ENCODE measurements at regions not wholly inside any gene's neighbourhood (a gene's known extent, or its start where the extent isn't known, plus 50 kb on each side); places are given as distances from the start of the nearest gene placed in this dataset.

DNA sequence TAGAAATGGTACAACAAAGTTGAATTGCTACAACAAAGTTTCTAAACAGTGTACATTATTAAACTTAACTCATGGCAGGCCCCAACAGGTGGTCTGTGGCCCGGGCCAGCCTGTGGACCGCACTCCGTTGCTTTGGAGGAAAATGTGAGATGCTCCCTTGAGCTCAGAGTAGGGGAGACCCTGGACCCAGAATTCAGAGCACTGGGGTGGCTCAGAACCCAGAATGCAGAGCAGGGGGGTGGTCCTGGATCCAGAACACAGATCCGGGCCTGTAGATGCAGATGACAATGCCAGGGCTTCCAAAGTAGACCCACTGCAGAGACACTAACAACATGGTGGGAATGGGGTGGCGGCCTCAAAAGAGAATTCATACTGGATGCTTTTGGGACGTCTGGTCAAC lies 311.0 kb downstream of the NDUFA10 start:
- ATAC-seq, result no peak
- TF ChIP-seq BACH2 (CRISPR knock-in tag; IDR thresholded peaks at IDR 0.05; ENCODE audit: borderline replicate concordance) (no peak), ZNF70 (CRISPR knock-in tag; IDR thresholded peaks at IDR 0.05) (no peak), OSR1 (CRISPR knock-in tag; IDR thresholded peaks at IDR 0.05) (no peak), TCF4 (CRISPR knock-in tag; IDR thresholded peaks at IDR 0.05; ENCODE audit: borderline replicate concordance) (no peak), ESRRG (CRISPR knock-in tag; IDR thresholded peaks at IDR 0.05) (no peak), ARNTL (CRISPR knock-in tag; IDR thresholded peaks at IDR 0.05; ENCODE audit: borderline replicate concordance, low read depth) (no peak), TOX (CRISPR knock-in tag; IDR thresholded peaks at IDR 0.05; ENCODE audit: borderline replicate concordance) (no peak)

DNA sequence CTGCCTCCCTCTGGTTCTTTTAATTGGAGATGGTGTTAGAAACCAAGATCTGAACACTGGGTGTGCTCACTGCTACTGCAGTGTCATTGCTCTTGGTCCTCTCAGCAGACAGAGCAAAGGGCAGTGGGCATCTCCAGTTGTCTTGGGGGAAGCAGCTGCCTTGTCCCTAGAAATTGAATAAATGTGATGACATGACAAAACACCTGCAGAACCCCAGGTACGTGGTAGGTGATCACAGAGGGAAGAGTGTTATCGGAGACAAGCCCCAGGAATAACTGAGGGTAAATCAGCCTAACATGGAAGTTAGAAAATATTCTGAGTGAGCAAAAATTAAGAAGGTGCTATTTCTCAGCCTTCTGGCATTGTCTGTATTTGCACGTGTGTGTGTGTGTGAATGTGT lies 311.9 kb upstream of the HDAC4 start:
- TF ChIP-seq ZNF70 (CRISPR knock-in tag; IDR thresholded peaks at IDR 0.05) (no peak), ZFP30 (CRISPR knock-in tag; IDR thresholded peaks at IDR 0.05) (no peak), GLIS3 (CRISPR knock-in tag; IDR thresholded peaks at IDR 0.05) (no peak), ISL1 (CRISPR knock-in tag; IDR thresholded peaks at IDR 0.05) (no peak), BACH2 (CRISPR knock-in tag; IDR thresholded peaks at IDR 0.05; ENCODE audit: borderline replicate concordance) (no peak), ZFP3 (CRISPR knock-in tag; IDR thresholded peaks at IDR 0.05) (no peak), ZC3H10 (CRISPR knock-in tag; IDR thresholded peaks at IDR 0.05) (no peak), PPARA (CRISPR knock-in tag; IDR thresholded peaks at IDR 0.05; ENCODE audit: borderline replicate concordance) (no peak), ESRRG (CRISPR knock-in tag; IDR thresholded peaks at IDR 0.05) (no peak)
- TF ChIP-seq, protein P1, sequence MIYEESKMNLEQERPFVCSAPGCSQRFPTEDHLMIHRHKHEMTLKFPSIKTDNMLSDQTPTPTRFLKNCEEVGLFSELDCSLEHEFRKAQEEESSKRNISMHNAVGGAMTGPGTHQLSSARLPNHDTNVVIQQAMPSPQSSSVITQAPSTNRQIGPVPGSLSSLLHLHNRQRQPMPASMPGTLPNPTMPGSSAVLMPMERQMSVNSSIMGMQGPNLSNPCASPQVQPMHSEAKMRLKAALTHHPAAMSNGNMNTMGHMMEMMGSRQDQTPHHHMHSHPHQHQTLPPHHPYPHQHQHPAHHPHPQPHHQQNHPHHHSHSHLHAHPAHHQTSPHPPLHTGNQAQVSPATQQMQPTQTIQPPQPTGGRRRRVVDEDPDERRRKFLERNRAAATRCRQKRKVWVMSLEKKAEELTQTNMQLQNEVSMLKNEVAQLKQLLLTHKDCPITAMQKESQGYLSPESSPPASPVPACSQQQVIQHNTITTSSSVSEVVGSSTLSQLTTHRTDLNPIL (CRISPR knock-in tag; IDR thresholded peaks at IDR 0.05; ENCODE audit: low read depth), result no peak
- TF ChIP-seq, protein P2, sequence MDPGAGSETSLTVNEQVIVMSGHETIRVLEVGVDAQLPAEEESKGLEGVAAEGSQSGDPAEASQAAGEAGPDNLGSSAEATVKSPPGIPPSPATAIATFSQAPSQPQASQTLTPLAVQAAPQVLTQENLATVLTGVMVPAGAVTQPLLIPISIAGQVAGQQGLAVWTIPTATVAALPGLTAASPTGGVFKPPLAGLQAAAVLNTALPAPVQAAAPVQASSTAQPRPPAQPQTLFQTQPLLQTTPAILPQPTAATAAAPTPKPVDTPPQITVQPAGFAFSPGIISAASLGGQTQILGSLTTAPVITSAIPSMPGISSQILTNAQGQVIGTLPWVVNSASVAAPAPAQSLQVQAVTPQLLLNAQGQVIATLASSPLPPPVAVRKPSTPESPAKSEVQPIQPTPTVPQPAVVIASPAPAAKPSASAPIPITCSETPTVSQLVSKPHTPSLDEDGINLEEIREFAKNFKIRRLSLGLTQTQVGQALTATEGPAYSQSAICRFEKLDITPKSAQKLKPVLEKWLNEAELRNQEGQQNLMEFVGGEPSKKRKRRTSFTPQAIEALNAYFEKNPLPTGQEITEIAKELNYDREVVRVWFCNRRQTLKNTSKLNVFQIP (CRISPR knock-in tag; IDR thresholded peaks at IDR 0.05; ENCODE audit: borderline replicate concordance, low read depth), result no peak
- no peak for ATAC-seq

DNA sequence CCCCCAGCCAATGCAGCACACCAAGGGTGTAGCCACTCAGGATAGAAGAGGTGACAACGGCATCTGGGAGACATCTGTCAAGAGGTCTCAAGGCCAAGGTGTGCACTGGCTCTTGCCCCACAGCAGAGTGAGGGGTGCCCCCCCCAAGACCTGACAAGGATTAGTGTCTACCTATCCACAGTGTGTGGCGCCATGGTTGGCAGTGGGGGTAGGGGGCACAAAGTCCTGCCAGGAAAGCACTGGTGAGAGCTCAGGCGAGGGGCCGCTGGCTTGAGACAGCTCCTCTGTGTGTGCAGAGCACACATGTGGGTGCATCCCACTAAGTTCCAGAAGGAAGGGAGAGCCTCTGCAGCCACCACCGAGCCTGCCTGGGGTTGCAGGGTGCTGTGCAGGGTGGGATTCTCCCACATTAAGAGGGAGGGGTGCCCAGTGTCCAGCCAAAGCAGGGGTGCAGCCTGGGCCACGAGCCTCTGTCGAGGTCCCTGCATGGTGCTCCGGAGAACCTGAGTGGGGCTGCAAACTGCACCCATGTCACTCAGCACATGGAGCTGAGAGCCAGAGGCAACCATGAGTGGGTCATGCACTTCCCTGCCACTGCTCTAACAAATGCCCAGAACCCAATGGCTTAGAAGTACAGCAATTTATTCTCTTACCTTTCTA lies 311.2 kb upstream of the HDAC4 start:
- TF ChIP-seq RARB (CRISPR knock-in tag; IDR thresholded peaks at IDR 0.05) (no peak), PPARA (CRISPR knock-in tag; IDR thresholded peaks at IDR 0.05; ENCODE audit: borderline replicate concordance) (no peak), ESRRG (CRISPR knock-in tag; IDR thresholded peaks at IDR 0.05) (no peak)

DNA sequence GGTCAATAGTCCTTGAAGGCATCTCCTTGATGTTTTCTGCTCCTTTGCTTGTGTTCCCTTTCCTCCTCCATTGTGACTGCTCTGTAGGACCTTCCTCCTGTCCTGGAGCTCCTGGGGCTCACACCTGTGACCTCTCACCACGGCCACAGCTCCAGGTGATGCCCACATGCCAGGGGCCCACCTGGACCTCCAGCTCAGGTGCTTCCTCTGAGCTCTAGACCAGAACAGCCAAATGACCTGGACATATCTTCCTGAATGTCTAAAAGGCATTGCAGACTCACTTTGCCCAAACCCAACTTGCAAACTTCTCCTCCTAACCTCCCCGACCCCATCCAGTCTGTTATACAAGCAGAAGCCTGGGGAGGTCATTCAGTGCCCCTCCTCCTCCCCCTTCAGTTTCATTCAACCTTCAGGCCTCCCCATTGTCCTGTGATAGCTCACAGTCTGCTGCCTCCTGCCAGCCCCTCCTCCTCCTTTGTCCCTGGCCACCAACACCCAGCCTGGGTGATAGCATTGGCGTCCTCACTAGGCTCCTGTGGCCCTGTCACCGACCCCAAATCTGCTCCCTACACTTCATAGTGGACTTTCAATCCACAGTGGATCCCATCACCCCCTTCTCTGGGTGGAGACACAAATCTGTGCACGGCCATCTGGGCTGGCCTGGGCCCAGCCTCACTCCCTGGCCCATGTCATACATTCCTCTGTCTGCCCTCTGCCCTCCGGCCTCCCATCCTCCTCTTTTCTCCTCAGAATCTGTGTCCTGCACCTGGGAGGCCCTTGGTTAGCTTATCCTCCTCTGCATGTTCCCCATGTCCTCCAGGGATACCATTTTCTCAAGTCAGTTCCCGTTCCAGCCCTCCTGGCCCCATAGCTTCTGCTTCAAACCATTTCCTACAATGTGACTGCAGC lies 310.4 kb upstream of the HDAC4 start:
- no peak for ATAC-seq
- no peak for TF ChIP-seq ZC3H10 (CRISPR knock-in tag; IDR thresholded peaks at IDR 0.05)
- TF ChIP-seq ZNF70 (CRISPR knock-in tag; IDR thresholded peaks at IDR 0.05), result no peak
- TF ChIP-seq ZNF8 (CRISPR knock-in tag; IDR thresholded peaks at IDR 0.05), result no peak
- TF ChIP-seq, protein P3, sequence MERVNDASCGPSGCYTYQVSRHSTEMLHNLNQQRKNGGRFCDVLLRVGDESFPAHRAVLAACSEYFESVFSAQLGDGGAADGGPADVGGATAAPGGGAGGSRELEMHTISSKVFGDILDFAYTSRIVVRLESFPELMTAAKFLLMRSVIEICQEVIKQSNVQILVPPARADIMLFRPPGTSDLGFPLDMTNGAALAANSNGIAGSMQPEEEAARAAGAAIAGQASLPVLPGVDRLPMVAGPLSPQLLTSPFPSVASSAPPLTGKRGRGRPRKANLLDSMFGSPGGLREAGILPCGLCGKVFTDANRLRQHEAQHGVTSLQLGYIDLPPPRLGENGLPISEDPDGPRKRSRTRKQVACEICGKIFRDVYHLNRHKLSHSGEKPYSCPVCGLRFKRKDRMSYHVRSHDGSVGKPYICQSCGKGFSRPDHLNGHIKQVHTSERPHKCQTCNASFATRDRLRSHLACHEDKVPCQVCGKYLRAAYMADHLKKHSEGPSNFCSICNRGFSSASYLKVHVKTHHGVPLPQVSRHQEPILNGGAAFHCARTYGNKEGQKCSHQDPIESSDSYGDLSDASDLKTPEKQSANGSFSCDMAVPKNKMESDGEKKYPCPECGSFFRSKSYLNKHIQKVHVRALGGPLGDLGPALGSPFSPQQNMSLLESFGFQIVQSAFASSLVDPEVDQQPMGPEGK (CRISPR knock-in tag; IDR thresholded peaks at IDR 0.05; ENCODE audit: borderline replicate concordance), result no peak
- no peak for TF ChIP-seq ISL1 (CRISPR knock-in tag; IDR thresholded peaks at IDR 0.05)
- TF ChIP-seq ESRRG (CRISPR knock-in tag; IDR thresholded peaks at IDR 0.05), result no peak
- TF ChIP-seq SNAI2 (CRISPR knock-in tag; IDR thresholded peaks at IDR 0.05), result no peak
- TF ChIP-seq, protein P2 (CRISPR knock-in tag; IDR thresholded peaks at IDR 0.05; ENCODE audit: borderline replicate concordance, low read depth), result no peak
- TF ChIP-seq CSDC2 (CRISPR knock-in tag; IDR thresholded peaks at IDR 0.05), result no peak

More for the DNA sequence above, 311.2 kb upstream of the HDAC4 start:
- no peak for ATAC-seq
